ENCODE measurements at regions not wholly inside any gene's neighbourhood (a gene's known extent, or its start where the extent isn't known, plus 50 kb on each side); places are given as distances from the start of the nearest gene placed in this dataset.

DNA sequence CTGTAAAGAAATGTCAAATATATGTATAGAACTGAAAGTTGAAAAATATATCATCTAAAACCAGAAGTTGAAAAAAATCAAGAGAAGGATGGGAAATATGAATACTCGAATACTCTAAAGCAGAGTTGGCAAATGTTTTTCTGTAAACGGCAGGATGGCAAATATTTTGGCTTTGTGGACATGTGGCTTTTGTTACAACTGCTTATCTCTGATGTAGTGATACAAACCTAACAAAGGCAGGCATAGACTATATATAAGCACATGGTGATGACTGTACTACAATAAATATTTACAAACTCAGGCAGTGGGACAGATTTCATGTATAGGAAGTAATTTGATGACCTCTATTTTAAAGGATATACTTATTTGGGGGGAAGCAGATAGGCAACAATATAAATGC lies 224.6 kb upstream of the LRRTM4 start:
- Histone ChIP-seq H3K4me3 (ENCODE audit: insufficient read depth, low read depth, low read length) (no peak overlapping the region), H2BK5ac (ENCODE audit: low read depth, low read length, poor library complexity, severe bottlenecking) (no peak overlapping the region), H2BK20ac (ENCODE audit: low read depth, low read length) (no peak overlapping the region), H3K9ac (ENCODE audit: low read depth, low read length) (no peak overlapping the region), H2BK120ac (ENCODE audit: low read depth, low read length) (no peak overlapping the region), H3K14ac (replicated peaks; ENCODE audit: low read depth, low read length) (no peak overlapping the region), H4K20me1 (ENCODE audit: insufficient read depth, low read length) (no peaks in the 10 kb centered on the region), H2AK9ac (replicated peaks; ENCODE audit: low read depth, low read length, poor library complexity) (no peak overlapping the region), H3K9me1 (ENCODE audit: insufficient read depth, low read length) (no peaks in the 10 kb centered on the region), H4K8ac (ENCODE audit: low read depth in 2 of 2, low read length in 2 of 2) (no peak overlapping the region), H4K5ac (ENCODE audit: low read depth, low read length) (no peak overlapping the region), H3K27me3 (ENCODE audit: control insufficient read depth, insufficient read depth, low read length) (no peaks in the 10 kb centered on the region), H3K4ac (ENCODE audit: low read depth, low read length) (no peak overlapping the region), H3K4me1 (ENCODE audit: control insufficient read depth, insufficient read depth, low read length) (no peaks in the 10 kb centered on the region), H3K9me3 (ENCODE audit: control insufficient read depth, insufficient read depth, low read length) (peaks cover 2% of the 10 kb centered on the region), H3K27ac (ENCODE audit: insufficient read depth, low read length) (no peak overlapping the region), H3K79me1 (ENCODE audit: low read depth in 1 of 2, low read length in 2 of 2) (no peaks in the 10 kb centered on the region), H3K23ac (ENCODE audit: low read depth, low read length) (no peak overlapping the region), H2AK5ac (ENCODE audit: low read depth, low read length) (no peak overlapping the region), H2AFZ (replicated peaks; ENCODE audit: low read length, poor library complexity) (no peak overlapping the region), H3K18ac (ENCODE audit: low read depth, low read length) (no peak overlapping the region), H3K4me2 (ENCODE audit: low read depth, low read length) (no peak overlapping the region), H2BK15ac (ENCODE audit: low read depth, low read length) (no peak overlapping the region), H3K56ac (ENCODE audit: extremely low read depth, insufficient read depth, low read length) (no peak overlapping the region), H3K36me3 (ENCODE audit: control insufficient read depth, insufficient read depth, low read length) (no peaks in the 10 kb centered on the region), H4K91ac (ENCODE audit: insufficient read depth, low read depth, low read length) (no peak overlapping the region)
- no peak for TF ChIP-seq MXI1 (IDR thresholded peaks at IDR 0.05; ENCODE audit: borderline replicate concordance, low read depth, low read length)
- no peak for TF ChIP-seq MAZ (IDR thresholded peaks at IDR 0.05; ENCODE audit: borderline replicate concordance, low read depth, low read length)
- no peak for TF ChIP-seq SMC3 (IDR thresholded peaks at IDR 0.05; ENCODE audit: low read depth, low read length)
- TF ChIP-seq RAD21 (IDR thresholded peaks at IDR 0.05; ENCODE audit: low read length): no peak
- no peak for TF ChIP-seq CEBPB (IDR thresholded peaks at IDR 0.05; ENCODE audit: low read depth, low read length)
- TF ChIP-seq, protein P1, sequence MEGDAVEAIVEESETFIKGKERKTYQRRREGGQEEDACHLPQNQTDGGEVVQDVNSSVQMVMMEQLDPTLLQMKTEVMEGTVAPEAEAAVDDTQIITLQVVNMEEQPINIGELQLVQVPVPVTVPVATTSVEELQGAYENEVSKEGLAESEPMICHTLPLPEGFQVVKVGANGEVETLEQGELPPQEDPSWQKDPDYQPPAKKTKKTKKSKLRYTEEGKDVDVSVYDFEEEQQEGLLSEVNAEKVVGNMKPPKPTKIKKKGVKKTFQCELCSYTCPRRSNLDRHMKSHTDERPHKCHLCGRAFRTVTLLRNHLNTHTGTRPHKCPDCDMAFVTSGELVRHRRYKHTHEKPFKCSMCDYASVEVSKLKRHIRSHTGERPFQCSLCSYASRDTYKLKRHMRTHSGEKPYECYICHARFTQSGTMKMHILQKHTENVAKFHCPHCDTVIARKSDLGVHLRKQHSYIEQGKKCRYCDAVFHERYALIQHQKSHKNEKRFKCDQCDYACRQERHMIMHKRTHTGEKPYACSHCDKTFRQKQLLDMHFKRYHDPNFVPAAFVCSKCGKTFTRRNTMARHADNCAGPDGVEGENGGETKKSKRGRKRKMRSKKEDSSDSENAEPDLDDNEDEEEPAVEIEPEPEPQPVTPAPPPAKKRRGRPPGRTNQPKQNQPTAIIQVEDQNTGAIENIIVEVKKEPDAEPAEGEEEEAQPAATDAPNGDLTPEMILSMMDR (conservative IDR thresholded peaks at IDR 0.05; ENCODE audit: low read depth, low read length): no peak
- TF ChIP-seq RFX5 (IDR thresholded peaks at IDR 0.05; ENCODE audit: low read depth, low read length): no peak
- TF ChIP-seq, protein P2, sequence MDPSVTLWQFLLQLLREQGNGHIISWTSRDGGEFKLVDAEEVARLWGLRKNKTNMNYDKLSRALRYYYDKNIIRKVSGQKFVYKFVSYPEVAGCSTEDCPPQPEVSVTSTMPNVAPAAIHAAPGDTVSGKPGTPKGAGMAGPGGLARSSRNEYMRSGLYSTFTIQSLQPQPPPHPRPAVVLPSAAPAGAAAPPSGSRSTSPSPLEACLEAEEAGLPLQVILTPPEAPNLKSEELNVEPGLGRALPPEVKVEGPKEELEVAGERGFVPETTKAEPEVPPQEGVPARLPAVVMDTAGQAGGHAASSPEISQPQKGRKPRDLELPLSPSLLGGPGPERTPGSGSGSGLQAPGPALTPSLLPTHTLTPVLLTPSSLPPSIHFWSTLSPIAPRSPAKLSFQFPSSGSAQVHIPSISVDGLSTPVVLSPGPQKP (IDR thresholded peaks at IDR 0.05; ENCODE audit: borderline replicate concordance, low read depth, low read length): no peak
- no peak for TF ChIP-seq RCOR1 (IDR thresholded peaks at IDR 0.05; ENCODE audit: insufficient replicate concordance, low read length)
- no peak for TF ChIP-seq FOS (IDR thresholded peaks at IDR 0.05; ENCODE audit: low read depth, low read length)
- no peak for TF ChIP-seq BHLHE40 (IDR thresholded peaks at IDR 0.05; ENCODE audit: low read depth, low read length)
- no peak for TF ChIP-seq CHD1 (IDR thresholded peaks at IDR 0.05; ENCODE audit: low read depth, low read length)
- no peak for TF ChIP-seq NFE2L2 (IDR thresholded peaks at IDR 0.05; ENCODE audit: low read depth, low read length)
- TF ChIP-seq MAFK (IDR thresholded peaks at IDR 0.05; ENCODE audit: low read depth, low read length): no peak
- no TSS peak for BruUV-seq (replicated peaks)
- no CpG with 5 or more reads among the region's 2 CpGs for WGBS, 2 experiments (ENCODE audit: extremely low coverage in 2 of 2, insufficient read length in 1 of 2)
- intact Hi-C loops (cut with micrococcal nuclease): no loop called here
- dilution Hi-C loops (cut with HindIII; ENCODE audit: low sequenced_read_pairs, unreplicated experiment): no loop called here
- no peak for ATAC-seq (ENCODE audit: low read depth)
- CTCF ChIA-PET: no interaction called here
- DNase-seq: no peak
- POLR2A ChIA-PET (ENCODE audit: unreplicated experiment): no interaction called here
- in situ Hi-C loops (cut with MboI; ENCODE audit: low sequenced_read_pairs): no loop called here

All from IMR-90 (cell line).